Keratinocyte (primary cell): ENCODE measurements at regions not wholly inside any gene's neighbourhood (a gene's known extent, or its start where the extent isn't known, plus 50 kb on each side); places are given as distances from the start of the nearest gene placed in this dataset.

ENCODE experiments used
- DNase-seq: peaks from one replicate; pipeline ENCODE4 v3.0.0-alpha.2; 2011; ENCODE audit warnings: low read depth, missing footprints, low spot score
- FAIRE-seq: peaks from 2 replicates; lab custom pipeline; 2011; peaks lifted over from hg19 to GRCh38; lab: Jason Lieb, UNC
- H2AFZ ChIP-seq: 2 replicates; pipeline ENCODE4 v1.6.0; 2012; ENCODE audit warnings: low read length, control low read depth, inconsistent platforms; ENCODE audit not compliant: control insufficient read depth
- H3K27ac ChIP-seq: 2 replicates; pipeline ENCODE4 v1.5.1; 2011; ENCODE audit warnings: low read length; ENCODE audit not compliant: control insufficient read depth, insufficient read depth
- H3K27me3 ChIP-seq: 3 replicates; pipeline ENCODE4 v1.6.0; 2011; ENCODE audit warnings: low read length; ENCODE audit not compliant: control insufficient read depth, insufficient read depth; ENCODE audit errors: extremely low read depth
- H3K36me3 ChIP-seq, 2 experiments: 2 replicates in 1 of 2; 3 replicates in 1 of 2; pipeline ENCODE4 v1.5.1; 2011; ENCODE audit warnings: low read length in 2 of 2, mild to moderate bottlenecking in 1 of 2; ENCODE audit not compliant: control insufficient read depth in 2 of 2, insufficient read depth in 2 of 2; ENCODE audit errors: extremely low read depth in 1 of 2
- H3K4me1 ChIP-seq: 3 replicates; pipeline ENCODE4 v1.5.1; 2011; ENCODE audit warnings: low read length; ENCODE audit not compliant: control insufficient read depth, insufficient read depth; ENCODE audit errors: extremely low read depth
- H3K4me2 ChIP-seq: 3 replicates; pipeline ENCODE4 v1.6.0; 2011; ENCODE audit warnings: low read depth, low read length; ENCODE audit not compliant: control insufficient read depth, insufficient read depth; ENCODE audit errors: extremely low read depth
- H3K4me3 ChIP-seq, 3 experiments: fragments of 200-600 bp in 1 of 3; sonication (generic) in 1 of 3; 2 replicates in 2 of 3; 3 replicates in 1 of 3; pipeline ENCODE4 v1.5.1; 2011 to 2016; ENCODE audit warnings: low read length in 3 of 3, mild to moderate bottlenecking in 3 of 3, control low read depth in 2 of 3, inconsistent platforms in 1 of 3, low read depth in 1 of 3, mixed read lengths in 1 of 3, mixed run types in 1 of 3, moderate library complexity in 1 of 3; ENCODE audit not compliant: control insufficient read depth in 2 of 3, insufficient read depth in 2 of 3; ENCODE audit errors: extremely low read depth in 1 of 3
- H3K79me2 ChIP-seq: 2 replicates; pipeline ENCODE4 v1.6.0; 2012; ENCODE audit warnings: low read length; ENCODE audit not compliant: control insufficient read depth, insufficient read depth
- H3K9ac ChIP-seq: 3 replicates; pipeline ENCODE4 v1.6.0; 2011; ENCODE audit warnings: low read length; ENCODE audit not compliant: control insufficient read depth, insufficient read depth; ENCODE audit errors: extremely low read depth
- H3K9me1 ChIP-seq: 3 replicates; pipeline ENCODE4 v1.6.0; 2011; ENCODE audit warnings: low read length; ENCODE audit not compliant: control insufficient read depth, insufficient read depth; ENCODE audit errors: extremely low read depth
- H3K9me3 ChIP-seq: 2 replicates; pipeline ENCODE4 v1.5.1; 2012; ENCODE audit warnings: low read depth, low read length; ENCODE audit not compliant: control insufficient read depth
- H4K20me1 ChIP-seq: 3 replicates; pipeline ENCODE4 v1.6.0; 2011; ENCODE audit warnings: low read length; ENCODE audit not compliant: control insufficient read depth, insufficient read depth; ENCODE audit errors: extremely low read depth
- EZH2 ChIP-seq: IDR thresholded peaks from one replicate; pipeline ENCODE4 v1.6.1; 2012; ENCODE audit warnings: inconsistent platforms, mild to moderate bottlenecking, low read length, moderate library complexity
- dilution Hi-C: fragments of 300-500 bp; cut with MboI; formaldehyde crosslinking; loops from one replicate; pipeline ENCODE4 v1.7.0; 2020; ENCODE audit warnings: low sequenced_read_pairs; ENCODE audit not compliant: extremely low pct_ligation_motif_present
- TF ChIP-seq, protein P1 (sequence below), 3 experiments: IDR thresholded peaks in 1 of 3; conservative IDR thresholded peaks in 1 of 3; optimal IDR thresholded peaks in 1 of 3; 2 replicates in 2 of 3; 3 replicates in 1 of 3; pipeline versions ENCODE3 to v1.5.1; 2011; ENCODE audit warnings: low read length in 3 of 3, mild to moderate bottlenecking in 3 of 3, moderate library complexity in 2 of 3, control low read depth in 1 of 3, inconsistent platforms in 1 of 3; ENCODE audit not compliant: insufficient read depth in 2 of 3; ENCODE audit errors: extremely low read depth in 1 of 3

GRCh38 chr15:72872066-72872845, 88.7 kb upstream of the ADPGK start:
- TF ChIP-seq EZH2 = no peak
- TF ChIP-seq, protein P1, sequence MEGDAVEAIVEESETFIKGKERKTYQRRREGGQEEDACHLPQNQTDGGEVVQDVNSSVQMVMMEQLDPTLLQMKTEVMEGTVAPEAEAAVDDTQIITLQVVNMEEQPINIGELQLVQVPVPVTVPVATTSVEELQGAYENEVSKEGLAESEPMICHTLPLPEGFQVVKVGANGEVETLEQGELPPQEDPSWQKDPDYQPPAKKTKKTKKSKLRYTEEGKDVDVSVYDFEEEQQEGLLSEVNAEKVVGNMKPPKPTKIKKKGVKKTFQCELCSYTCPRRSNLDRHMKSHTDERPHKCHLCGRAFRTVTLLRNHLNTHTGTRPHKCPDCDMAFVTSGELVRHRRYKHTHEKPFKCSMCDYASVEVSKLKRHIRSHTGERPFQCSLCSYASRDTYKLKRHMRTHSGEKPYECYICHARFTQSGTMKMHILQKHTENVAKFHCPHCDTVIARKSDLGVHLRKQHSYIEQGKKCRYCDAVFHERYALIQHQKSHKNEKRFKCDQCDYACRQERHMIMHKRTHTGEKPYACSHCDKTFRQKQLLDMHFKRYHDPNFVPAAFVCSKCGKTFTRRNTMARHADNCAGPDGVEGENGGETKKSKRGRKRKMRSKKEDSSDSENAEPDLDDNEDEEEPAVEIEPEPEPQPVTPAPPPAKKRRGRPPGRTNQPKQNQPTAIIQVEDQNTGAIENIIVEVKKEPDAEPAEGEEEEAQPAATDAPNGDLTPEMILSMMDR (optimal IDR thresholded peaks at IDR 0.05 in 1 of 3, IDR thresholded peaks at IDR 0.05 in 1 of 3, conservative IDR thresholded peaks at IDR 0.05 in 1 of 3; ENCODE audit: extremely low read depth in 1 of 3, insufficient read depth in 2 of 3, low read length in 3 of 3) = no peak
- Histone ChIP-seq H3K9me1 (no peaks in the 10 kb centered on the region), H3K4me2 (no peak overlapping the region), H2AFZ (no peak overlapping the region), H3K27ac (no peak overlapping the region), H3K9me3 (no peaks in the 10 kb centered on the region), H3K79me2 (no peaks in the 10 kb centered on the region), H3K27me3 (peaks cover 4% of the 10 kb centered on the region), H3K36me3 (no peaks in the 10 kb centered on the region), H3K9ac (no peak overlapping the region), H4K20me1 (no peaks in the 10 kb centered on the region), H3K4me1 (no peaks in the 10 kb centered on the region), H3K4me3 (no peak overlapping the region)
- dilution Hi-C loops = no loop called here
- no peak for FAIRE-seq
- no peak for DNase-seq

- DNase-seq (no peak), FAIRE-seq (no peak)
- TF ChIP-seq, protein P1 (optimal IDR thresholded peaks at IDR 0.05 in 1 of 3, IDR thresholded peaks at IDR 0.05 in 1 of 3, conservative IDR thresholded peaks at IDR 0.05 in 1 of 3; ENCODE audit: extremely low read depth in 1 of 3, insufficient read depth in 2 of 3, low read length in 3 of 3) = no peak
- TF ChIP-seq EZH2 = no peak
- H3K9me1 ChIP-seq = no peaks in the 10 kb centered on the region
- no peaks in the 10 kb centered on the region for H3K9me3 ChIP-seq
- no peaks in the 10 kb centered on the region for H3K36me3 ChIP-seq
- H3K27me3 ChIP-seq = peaks cover 8% of the 10 kb centered on the region
- no peak overlapping the region for H3K27ac ChIP-seq
- dilution Hi-C loops = no loop called here
- H2AFZ ChIP-seq = no peak overlapping the region
- no peak overlapping the region for H3K9ac ChIP-seq
- no peaks in the 10 kb centered on the region for H3K4me1 ChIP-seq
- no peaks in the 10 kb centered on the region for H3K79me2 ChIP-seq
- H3K4me2 ChIP-seq = no peak overlapping the region
- no peaks in the 10 kb centered on the region for H4K20me1 ChIP-seq
- no peak overlapping the region for H3K4me3 ChIP-seq
Observed at GRCh38 chr15:72866866-72867616, 83.5 kb upstream of the ADPGK start.
